NCI-H1105 (cell line): ENCODE measurements at regions not wholly inside any gene's neighbourhood (a gene's known extent, or its start where the extent isn't known, plus 50 kb on each side); places are given as distances from the start of the nearest gene placed in this dataset.
"Not testable (repeated sequence)": the region's sequence is repeated elsewhere in the genome, so short reads cannot be mapped to it uniquely, and the experiment has no call there.

Experiments
- DNase-seq: peaks from one replicate; lab custom pipeline; 2025; lab: John Stamatoyannopoulos, UW

DNA sequence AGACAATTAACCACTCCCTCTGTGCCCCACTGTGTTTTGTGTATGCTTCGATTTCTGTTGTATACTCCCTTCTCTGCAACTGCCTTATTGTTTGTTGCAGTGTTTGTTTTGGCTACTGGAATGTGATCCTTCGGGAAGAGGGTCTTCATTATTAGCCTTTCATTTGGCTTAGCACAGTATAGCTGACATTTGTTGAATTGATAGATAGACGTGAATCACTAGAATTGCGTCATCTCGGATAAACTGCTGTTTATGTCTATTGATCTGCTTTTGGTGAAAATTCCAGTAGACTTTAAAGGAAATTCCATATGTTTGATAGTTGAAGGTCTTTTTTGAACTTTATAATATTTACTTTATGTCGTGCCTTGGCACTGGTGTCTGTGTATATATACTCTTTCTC, 189.9 kb upstream of the EYA4 start:
- no peak for DNase-seq

DNA sequence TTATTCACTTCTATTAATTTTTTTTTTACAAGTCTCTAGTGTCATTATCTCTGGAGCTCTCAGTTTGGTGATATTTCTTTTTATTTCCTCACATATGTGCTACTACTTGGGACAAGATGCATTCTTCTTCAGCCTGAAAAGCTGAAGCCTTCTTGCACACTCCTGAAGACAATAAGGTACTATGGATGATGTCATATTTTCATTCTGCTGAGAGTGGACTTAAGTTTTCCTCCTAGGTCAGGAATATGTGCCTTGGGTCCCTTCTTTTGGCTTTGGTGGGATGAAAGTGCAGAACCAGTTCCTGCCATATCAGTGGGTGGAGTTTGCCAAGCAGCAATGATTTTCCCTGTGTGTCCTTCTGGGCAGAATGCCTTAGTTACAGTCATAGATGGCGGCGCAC, 188.7 kb upstream of the EYA4 start:
- no peak for DNase-seq

DNA sequence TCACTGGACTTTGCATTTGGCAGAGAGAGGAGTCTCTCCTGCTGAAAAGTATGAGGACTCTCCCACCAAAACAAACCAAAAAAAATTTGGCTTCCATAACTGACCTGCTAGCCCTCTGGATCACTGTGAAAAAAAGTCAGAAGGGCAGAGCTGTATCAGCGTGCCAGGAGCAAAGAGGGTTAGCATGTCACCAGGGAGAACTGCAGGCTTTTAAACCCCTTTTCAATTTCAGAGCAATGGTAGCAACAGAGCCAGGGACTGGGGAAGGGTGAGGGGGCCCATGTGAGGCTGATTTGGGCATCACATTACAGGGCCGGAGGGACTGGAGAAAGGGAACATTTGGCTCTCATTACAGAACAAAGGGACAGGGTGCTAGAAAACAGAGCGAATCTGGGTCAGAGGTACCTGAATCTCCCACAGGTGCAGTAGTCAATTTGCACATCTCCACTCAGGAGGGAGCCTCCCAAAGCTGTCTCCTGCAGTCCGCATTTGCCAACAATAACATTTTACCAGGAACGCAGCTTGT, 185.7 kb upstream of the EYA4 start:
- no peak for DNase-seq

DNA sequence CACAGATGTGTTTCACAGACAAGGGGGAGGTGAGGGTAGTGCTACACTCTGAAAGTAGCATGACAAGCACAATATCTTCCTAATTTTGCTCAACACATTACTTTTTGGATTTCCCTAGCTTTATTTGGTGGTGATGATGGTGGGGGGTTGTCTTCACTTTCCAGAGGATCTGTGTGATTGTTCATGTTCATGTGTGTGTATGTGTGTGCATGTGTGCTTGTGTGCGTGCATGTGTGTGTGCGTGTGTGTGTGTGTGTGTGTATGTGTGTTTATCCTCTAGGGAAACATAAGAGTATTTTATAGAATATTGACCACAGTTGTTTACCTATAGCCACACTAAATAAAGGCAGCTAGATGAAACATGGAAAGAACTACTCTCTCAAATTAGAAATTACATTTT, 183.8 kb upstream of the EYA4 start:
- DNase-seq = no peak

DNA sequence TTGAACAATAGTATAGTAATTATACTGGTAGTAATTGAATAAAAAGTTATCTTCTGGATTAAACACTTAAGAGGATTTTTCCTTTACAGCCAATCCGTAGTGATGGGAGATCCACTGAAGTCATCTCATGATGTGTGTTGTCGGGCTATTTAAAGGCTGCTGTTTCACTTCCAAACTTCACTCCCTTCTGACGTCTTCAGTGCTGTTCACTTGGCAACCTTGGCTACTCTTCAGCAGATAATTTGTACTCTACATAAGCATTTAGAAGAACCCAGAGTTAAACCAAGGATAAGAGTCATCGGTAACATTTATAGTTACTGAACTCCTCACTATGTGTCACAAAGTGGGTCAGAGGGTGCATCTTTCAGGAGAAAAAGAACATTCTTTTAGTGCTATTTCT, 179.1 kb upstream of the EYA4 start:
- DNase-seq = no peak

- no peak for DNase-seq
Measured at GRCh38 chr6:133062696-133063306, 178.4 kb upstream of the EYA4 start.

DNA sequence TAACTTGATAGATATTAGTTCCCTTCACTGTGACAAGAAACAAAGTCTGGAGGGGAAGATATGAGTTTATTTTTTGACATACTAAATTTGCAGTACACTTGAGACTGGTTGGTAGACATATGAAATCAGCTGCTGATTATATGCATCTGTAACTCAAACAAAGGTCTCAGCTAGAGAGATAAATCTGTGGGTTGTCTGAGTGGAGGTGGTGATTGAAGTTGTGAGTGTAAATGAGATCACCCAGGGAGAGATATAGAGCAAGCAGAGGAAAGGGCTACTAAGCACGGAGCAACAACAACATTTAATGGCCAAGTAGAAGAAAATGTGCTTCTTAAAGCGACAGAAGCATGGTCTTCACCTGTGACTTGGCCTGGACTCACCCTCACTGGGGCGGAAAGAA, 173.2 kb upstream of the EYA4 start:
- no peak for DNase-seq

DNA sequence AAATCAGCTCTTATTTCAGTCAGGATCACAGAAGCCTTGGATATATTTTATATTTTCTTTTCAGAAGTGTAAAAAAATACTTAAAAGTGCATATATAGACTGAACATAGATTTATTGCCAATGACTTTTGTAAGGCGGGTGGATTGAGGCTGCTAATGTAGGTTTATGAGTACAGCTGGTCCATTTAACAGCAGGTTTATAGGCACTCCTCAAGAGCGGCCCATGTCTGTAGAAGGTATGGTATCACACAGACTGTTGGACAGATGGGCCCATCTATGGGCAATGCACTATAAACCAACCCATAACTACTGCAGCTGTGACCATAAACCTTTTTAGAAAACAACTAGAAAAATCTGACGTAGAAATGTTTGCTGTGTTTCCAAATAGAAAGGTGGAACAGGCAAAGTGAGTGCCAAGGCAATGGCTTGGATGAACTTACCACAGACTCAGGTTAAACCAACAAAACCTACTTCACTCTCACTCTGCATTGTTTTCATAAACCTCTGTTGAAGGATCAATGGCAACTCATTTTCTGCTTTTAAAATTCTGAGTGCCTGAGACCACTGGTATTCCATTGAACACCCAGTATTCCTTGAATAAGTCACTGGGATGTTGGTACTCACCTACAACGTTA, 170.6 kb upstream of the EYA4 start:
- DNase-seq = no peak

DNA sequence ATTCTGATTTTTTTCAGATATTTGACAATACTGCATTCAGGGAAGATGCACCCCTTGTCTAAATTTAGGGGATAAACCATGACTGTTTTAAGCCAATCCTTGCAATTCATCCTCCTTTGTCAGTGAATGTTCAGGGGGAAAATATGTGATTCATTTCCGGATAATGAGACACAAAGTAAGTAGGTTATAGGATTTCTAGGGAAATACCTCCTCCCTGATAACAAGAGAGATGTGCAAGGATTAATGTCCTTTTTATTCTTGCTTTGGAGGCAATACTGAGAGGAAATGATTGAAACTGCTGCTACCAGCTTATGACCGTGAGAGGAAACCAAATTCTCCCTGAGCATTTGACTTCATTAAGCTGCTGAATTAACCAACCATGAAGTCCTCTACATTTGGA, 161.3 kb upstream of the EYA4 start:
- no peak for DNase-seq

GRCh38 chr6:133083248-133083967, 157.7 kb upstream of the EYA4 start:
- peak; percentile 27 for DNase-seq

- DNase-seq = no peak
Measured at GRCh38 chr6:133085471-133085870, 155.7 kb upstream of the EYA4 start.

- DNase-seq = no peak
Measured at GRCh38 chr6:133085896-133086295, 155.3 kb upstream of the EYA4 start.

GRCh38 chr6:133088931-133089695, 152.0 kb upstream of the EYA4 start:
- DNase-seq = no peak

GRCh38 chr6:133092199-133092598, 149.0 kb upstream of the EYA4 start:
- no peak for DNase-seq

- DNase-seq = no peak
Measured at GRCh38 chr6:133092771-133093170, 148.4 kb upstream of the EYA4 start.

GRCh38 chr6:133093211-133093610, 147.9 kb upstream of the EYA4 start:
- not testable (repeated sequence) for DNase-seq

GRCh38 chr6:133093956-133094355, 147.2 kb upstream of the EYA4 start:
- no peak for DNase-seq

DNA sequence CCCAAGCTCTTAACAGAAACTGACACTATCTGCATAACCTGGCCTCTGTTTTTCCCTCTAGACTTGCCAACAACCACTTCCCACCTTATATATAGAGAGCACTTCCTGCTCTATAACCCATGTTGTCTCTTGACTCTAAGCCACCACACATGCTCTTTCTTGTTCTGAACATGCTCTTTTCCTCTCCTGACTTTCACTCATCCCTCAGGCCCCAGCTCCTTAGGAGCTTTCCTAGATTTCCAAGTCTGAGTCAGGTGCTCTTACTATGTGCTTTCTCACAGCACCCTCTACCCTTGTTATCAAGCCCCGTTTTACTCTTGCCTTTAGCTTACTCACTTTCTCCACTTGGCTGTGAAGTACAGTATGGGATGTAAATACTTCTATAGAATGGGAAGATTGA, 143.9 kb upstream of the EYA4 start:
- DNase-seq = no peak

GRCh38 chr6:133099573-133099972, 141.6 kb upstream of the EYA4 start:
- no peak for DNase-seq

DNA sequence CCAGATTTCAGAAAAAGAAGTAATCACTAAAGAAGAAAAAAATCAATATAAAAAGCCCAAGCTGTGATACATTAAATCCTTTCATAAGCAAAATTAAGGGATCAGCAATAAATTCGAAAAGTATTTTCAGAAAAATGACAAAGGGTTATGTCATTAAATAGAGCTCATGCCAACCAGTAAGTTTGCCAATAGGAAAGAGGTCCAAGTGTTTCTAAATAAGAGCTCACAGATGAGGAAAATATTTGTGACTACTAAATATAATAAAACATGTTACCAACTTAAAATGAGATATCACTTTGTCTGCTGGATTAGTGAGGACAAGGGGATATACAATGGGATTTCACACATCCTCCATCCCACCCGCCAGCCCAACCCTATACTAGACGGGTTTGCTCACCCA, 140.3 kb upstream of the EYA4 start:
- DNase-seq = no peak

GRCh38 chr6:133101790-133102189, 139.4 kb upstream of the EYA4 start:
- no peak for DNase-seq

GRCh38 chr6:133106934-133107333, 134.2 kb upstream of the EYA4 start:
- DNase-seq = no peak

GRCh38 chr6:133108419-133108818, 132.7 kb upstream of the EYA4 start:
- no peak for DNase-seq
